ENCODE measurements at regions not wholly inside any gene's neighbourhood (a gene's known extent, or its start where the extent isn't known, plus 50 kb on each side); places are given as distances from the start of the nearest gene placed in this dataset.

- TF ChIP-seq EP300 (IDR thresholded peaks at IDR 0.05; ENCODE audit: borderline replicate concordance) (no peak), TEAD4 (IDR thresholded peaks at IDR 0.05) (no peak), REST (IDR thresholded peaks at IDR 0.05; ENCODE audit: low read depth) (no peak), TAF1 (IDR thresholded peaks at IDR 0.05; ENCODE audit: low read depth) (no peak), YY1 (IDR thresholded peaks at IDR 0.05; ENCODE audit: low read depth) (no peak), TCF12 (IDR thresholded peaks at IDR 0.05; ENCODE audit: low read depth) (no peak), MAX (IDR thresholded peaks at IDR 0.05) (no peak), CREB1 (IDR thresholded peaks at IDR 0.05; ENCODE audit: low read depth) (no peak)
Observed at GRCh38 chr10:44635176-44635575, 250.3 kb upstream of the CXCL12 start.
